Thymus (tissue), 11 donors: ENCODE measurements at regions not wholly inside any gene's neighbourhood (a gene's known extent, or its start where the extent isn't known, plus 50 kb on each side); places are given as distances from the start of the nearest gene placed in this dataset.
"Not testable (repeated sequence)": the region's sequence is repeated elsewhere in the genome, so short reads cannot be mapped to it uniquely, and the experiment has no call there.

Experiments used
- DNase-seq, 9 donors: peaks; one replicate each; pipeline ENCODE4 v3.0.0-alpha.2; 2013; ENCODE audit warnings: low spot score in 9 of 9, low read depth in 6 of 9, missing footprints in 1 of 9
- H3K27ac ChIP-seq, 2 donors: one replicate each; pipeline ENCODE4 v1.5.1; 2013; ENCODE audit warnings: control low read depth in 1 of 2, low read depth in 1 of 2, low read length in 1 of 2, mild to moderate bottlenecking in 1 of 2, moderate library complexity in 1 of 2
- H3K27me3 ChIP-seq, 2 donors: one replicate each; pipeline ENCODE4 v1.5.1; 2013; ENCODE audit warnings: low read length in 1 of 2; ENCODE audit not compliant: control insufficient read depth in 2 of 2, insufficient read depth in 1 of 2
- H3K36me3 ChIP-seq, 2 donors: one replicate each; pipeline ENCODE4 v1.5.1; 2013; ENCODE audit warnings: low read length in 1 of 2, mild to moderate bottlenecking in 1 of 2, moderate library complexity in 1 of 2; ENCODE audit not compliant: control insufficient read depth in 2 of 2, insufficient read depth in 2 of 2
- H3K4me1 ChIP-seq, 2 donors: one replicate each; pipeline ENCODE4 v1.5.1; 2013; ENCODE audit warnings: low read length in 2 of 2; ENCODE audit not compliant: control insufficient read depth in 2 of 2, insufficient read depth in 2 of 2
- H3K4me3 ChIP-seq, 2 donors: one replicate each; pipeline ENCODE4 v1.5.1; 2013; ENCODE audit warnings: low read length in 2 of 2, control low read depth in 1 of 2, mild to moderate bottlenecking in 1 of 2
- H3K9me3 ChIP-seq, 2 donors: one replicate each; pipeline ENCODE4 v1.5.1; 2013; ENCODE audit warnings: low read length in 1 of 2, mild to moderate bottlenecking in 1 of 2; ENCODE audit not compliant: control insufficient read depth in 2 of 2, insufficient read depth in 1 of 2
- WGBS: extraction: QIAGEN DNeasy Blood & Tissue Kit; methylation state at CpG from one replicate; pipeline ENCODE4 v1.1.7; 2013; 5-methylcytosine and 5-hydroxymethylcytosine counted together
- donor health status: healthy.

- no peak overlapping the region for H3K4me3 ChIP-seq
- WGBS = 83% methylated on average over 4 of the region's 4 CpGs
- H3K9me3 ChIP-seq = no peaks in the 10 kb centered on the region
- H3K27ac ChIP-seq = no peak overlapping the region
- H3K27me3 ChIP-seq = no peaks in the 10 kb centered on the region
- DNase-seq = no peak
- H3K4me1 ChIP-seq = no peaks in the 10 kb centered on the region
- H3K36me3 ChIP-seq = no peaks in the 10 kb centered on the region
These were observed 463.2 kb downstream of the KLF5 start for GRCh38 chr13:73521985-73522524.

DNA sequence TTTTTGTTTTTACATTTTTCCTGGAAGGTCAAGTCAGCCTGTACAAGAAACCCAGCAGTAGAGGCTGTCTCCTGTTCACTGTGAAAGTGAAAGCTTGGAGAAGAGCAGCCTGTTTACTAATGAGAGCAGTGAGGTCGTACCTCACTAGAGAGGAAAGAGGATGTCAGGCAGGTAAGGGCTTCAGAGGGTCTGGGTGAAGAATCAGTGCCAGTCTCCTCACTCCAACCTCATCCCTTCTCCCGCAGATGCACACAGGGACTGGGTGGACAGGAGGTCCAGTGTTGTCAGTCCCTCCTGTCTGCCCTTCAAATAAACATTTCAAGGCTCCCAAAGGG lies 462.5 kb downstream of the KLF5 start:
- H3K9me3 ChIP-seq = no peaks in the 10 kb centered on the region
- no peaks in the 10 kb centered on the region for H3K36me3 ChIP-seq
- H3K4me3 ChIP-seq = no peak overlapping the region
- DNase-seq = peak in 4 of 9 donors; percentile 1 to 43 (median 10)
- H3K27ac ChIP-seq = no peak overlapping the region
- no peaks in the 10 kb centered on the region for H3K4me1 ChIP-seq
- WGBS = 40% methylated on average over 2 of the region's 2 CpGs
- H3K27me3 ChIP-seq = no peaks in the 10 kb centered on the region

DNA sequence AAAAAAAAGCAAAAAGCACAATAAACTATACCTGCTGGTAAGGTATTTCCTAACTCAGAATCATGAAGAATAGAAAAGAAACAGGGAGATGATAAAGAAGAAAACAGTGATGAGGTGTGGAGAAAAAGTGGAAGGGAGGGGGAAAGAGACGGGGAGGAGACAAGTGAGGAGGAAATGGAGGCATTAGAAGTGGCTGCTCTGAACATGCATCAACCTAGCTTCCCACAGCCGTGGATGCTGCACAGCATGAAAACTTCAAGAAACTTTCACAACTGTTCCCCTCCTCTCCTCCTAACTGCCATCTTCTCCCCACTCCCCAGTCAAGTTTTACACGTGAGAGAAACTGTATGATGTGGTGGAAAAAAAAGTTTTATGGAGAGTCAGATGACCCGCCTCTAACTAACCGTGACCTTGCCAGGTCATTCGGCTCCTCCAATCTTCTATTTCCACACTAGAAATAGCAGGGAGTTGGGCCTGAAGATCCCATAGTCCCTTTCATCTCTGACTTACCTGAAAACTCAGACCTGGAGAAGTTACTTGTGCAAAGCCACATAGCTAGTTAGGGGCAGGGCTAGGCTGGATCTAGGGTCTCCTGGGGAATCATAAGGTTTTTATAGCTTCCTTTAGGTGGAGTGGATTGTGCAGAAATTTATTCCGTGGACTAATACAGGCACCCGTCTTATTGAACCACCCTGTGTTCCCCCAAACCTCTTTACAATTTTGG lies 461.9 kb downstream of the KLF5 start:
- Histone ChIP-seq H3K36me3 (no peaks in the 10 kb centered on the region), H3K27me3 (no peaks in the 10 kb centered on the region), H3K9me3 (no peaks in the 10 kb centered on the region), H3K4me3 (no peak overlapping the region), H3K4me1 (no peaks in the 10 kb centered on the region), H3K27ac (no peak overlapping the region)
- peak in 4 of 9 donors; percentile 6 to 21 (median 16) for DNase-seq
- WGBS = 72% methylated on average over 8 of the region's 8 CpGs

DNA sequence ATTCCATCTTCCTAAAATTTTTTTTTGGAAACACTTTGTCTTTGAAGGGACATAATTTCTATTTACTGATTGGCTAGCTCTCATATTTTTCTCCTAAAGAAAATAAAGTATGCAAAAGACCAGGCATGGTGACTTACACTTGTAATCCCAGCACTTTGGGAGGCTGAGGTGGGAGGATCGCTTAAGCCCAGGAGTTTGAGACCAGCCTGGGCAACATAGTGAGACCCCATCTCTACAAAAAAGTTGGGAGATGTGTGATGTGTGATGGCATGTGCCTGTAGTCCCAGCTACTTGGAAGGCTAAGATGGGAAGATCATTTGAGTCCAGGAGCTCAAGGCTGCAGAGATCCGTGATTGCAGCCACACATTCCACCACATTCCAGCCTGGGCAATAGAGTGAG lies 461.3 kb downstream of the KLF5 start:
- WGBS = 98% methylated on average over 2 of the region's 2 CpGs
- not testable (repeated sequence) for H3K27me3 ChIP-seq, H3K27ac ChIP-seq

GRCh38 chr13:73519396-73520116 lies 460.8 kb downstream of the KLF5 start:
- no peak for DNase-seq
- H3K4me3 ChIP-seq = no peak overlapping the region
- H3K27me3 ChIP-seq = no peaks in the 10 kb centered on the region
- H3K36me3 ChIP-seq = no peaks in the 10 kb centered on the region
- no peaks in the 10 kb centered on the region for H3K4me1 ChIP-seq
- WGBS = 96% methylated on average over 6 of the region's 6 CpGs
- H3K9me3 ChIP-seq = no peaks in the 10 kb centered on the region
- no peak overlapping the region for H3K27ac ChIP-seq

More for the DNA sequence above, 461.3 kb downstream of the KLF5 start:
- H3K4me3 ChIP-seq, H3K4me1 ChIP-seq, H3K9me3 ChIP-seq, DNase-seq, H3K36me3 ChIP-seq: not testable (repeated sequence)

DNA sequence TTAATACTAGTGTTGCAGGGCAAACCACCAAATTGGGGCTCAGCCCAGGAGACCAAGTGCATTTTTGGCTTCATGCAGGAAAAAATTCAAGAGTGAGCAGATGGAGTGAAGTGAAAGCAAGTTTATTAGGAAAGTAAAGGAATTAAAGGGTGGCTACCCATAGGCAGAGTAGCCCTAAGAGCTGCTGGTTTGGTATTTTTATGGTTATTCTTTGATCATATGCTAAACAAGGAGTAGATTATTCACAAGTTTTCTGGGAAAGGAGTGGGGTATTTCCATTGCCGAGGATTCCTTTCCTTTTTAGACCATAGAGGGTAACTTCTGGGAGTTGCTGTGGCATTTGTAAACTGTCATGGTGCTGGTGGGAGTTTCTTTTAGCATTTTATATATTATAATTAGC lies 459.0 kb downstream of the KLF5 start:
- no peaks in the 10 kb centered on the region for H3K36me3 ChIP-seq
- H3K4me1 ChIP-seq = no peaks in the 10 kb centered on the region
- H3K27ac ChIP-seq = no peak overlapping the region
- no peak for DNase-seq
- H3K4me3 ChIP-seq = no peak overlapping the region
- WGBS = 95% methylated on average over 1 of the region's 1 CpG
- H3K27me3 ChIP-seq = no peaks in the 10 kb centered on the region
- H3K9me3 ChIP-seq = no peaks in the 10 kb centered on the region

DNA sequence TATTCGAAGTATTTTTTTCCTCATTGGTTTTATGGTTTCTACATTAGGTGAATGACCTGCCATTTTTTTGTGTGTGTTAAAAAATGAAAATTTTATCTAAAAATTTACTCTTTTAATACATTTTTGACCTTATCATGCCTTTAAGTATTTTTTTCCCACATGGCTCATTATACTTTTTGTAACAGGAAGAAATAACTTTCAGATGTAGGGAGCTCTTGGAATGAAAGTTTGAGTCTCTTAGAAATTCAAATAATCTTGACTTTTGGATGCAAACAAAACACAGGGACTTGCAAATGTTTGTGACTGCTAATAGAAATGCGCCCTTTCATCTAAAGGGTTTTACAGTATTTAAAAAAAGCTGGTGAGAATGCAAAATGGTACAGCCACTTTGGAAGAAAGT lies 457.9 kb downstream of the KLF5 start:
- H3K9me3 ChIP-seq = no peaks in the 10 kb centered on the region
- no peaks in the 10 kb centered on the region for H3K36me3 ChIP-seq
- no peaks in the 10 kb centered on the region for H3K27me3 ChIP-seq
- H3K4me1 ChIP-seq = no peaks in the 10 kb centered on the region
- WGBS = 98% methylated on average over 2 of the region's 2 CpGs
- no peak overlapping the region for H3K27ac ChIP-seq
- no peak for DNase-seq
- H3K4me3 ChIP-seq = no peak overlapping the region

- WGBS = 99% methylated on average over 2 of the region's 2 CpGs
These were observed 455.4 kb downstream of the KLF5 start for GRCh38 chr13:73514208-73514607.

DNA sequence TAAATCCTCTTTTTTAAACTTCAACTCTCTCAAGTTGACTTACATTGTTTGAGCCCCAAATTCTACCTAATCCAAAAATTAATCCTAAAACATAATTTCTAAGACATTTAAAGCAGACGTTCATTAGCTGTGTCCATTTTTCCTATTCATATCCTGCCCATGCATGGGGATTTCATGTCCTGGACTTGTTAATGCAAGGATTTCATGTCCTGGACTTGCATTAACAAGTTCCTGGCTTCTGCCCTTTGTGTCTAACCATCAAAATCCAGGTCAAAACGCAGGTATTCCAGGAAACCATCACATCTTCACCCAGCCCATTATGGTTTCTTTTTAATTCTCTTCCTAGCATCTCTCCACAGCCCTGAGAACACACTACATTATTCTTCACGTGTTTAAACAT lies 454.9 kb downstream of the KLF5 start:
- no peaks in the 10 kb centered on the region for H3K4me1 ChIP-seq
- 87% methylated on average over 3 of the region's 3 CpGs for WGBS
- no peak for DNase-seq

More at GRCh38 chr13:73514208-73514607, 455.4 kb downstream of the KLF5 start:
- Histone ChIP-seq H3K27me3 (no peaks in the 10 kb centered on the region), H3K9me3 (no peaks in the 10 kb centered on the region), H3K4me3 (no peak overlapping the region), H3K4me1 (no peaks in the 10 kb centered on the region), H3K27ac (no peak overlapping the region), H3K36me3 (no peaks in the 10 kb centered on the region)
- no peak for DNase-seq

More for the DNA sequence above, 454.9 kb downstream of the KLF5 start:
- Histone ChIP-seq H3K4me3 (no peak overlapping the region), H3K27me3 (no peaks in the 10 kb centered on the region), H3K36me3 (no peaks in the 10 kb centered on the region), H3K9me3 (no peaks in the 10 kb centered on the region), H3K27ac (no peak overlapping the region)
